Activated CD4-positive, CD25-positive, alpha-beta regulatory T cell treated with anti-CD3 and anti-CD28 coated beads, Interleukin-2, amount 50 U/mL, for 72 hours (primary cell): ENCODE measurements at regions not wholly inside any gene's neighbourhood (a gene's known extent, or its start where the extent isn't known, plus 50 kb on each side); places are given as distances from the start of the nearest gene placed in this dataset.
"Not testable (repeated sequence)": the region's sequence is repeated elsewhere in the genome, so short reads cannot be mapped to it uniquely, and the experiment has no call there.

Source experiments
- DNase-seq: peaks from one replicate; pipeline ENCODE4 v3.0.0; 2021

DNA sequence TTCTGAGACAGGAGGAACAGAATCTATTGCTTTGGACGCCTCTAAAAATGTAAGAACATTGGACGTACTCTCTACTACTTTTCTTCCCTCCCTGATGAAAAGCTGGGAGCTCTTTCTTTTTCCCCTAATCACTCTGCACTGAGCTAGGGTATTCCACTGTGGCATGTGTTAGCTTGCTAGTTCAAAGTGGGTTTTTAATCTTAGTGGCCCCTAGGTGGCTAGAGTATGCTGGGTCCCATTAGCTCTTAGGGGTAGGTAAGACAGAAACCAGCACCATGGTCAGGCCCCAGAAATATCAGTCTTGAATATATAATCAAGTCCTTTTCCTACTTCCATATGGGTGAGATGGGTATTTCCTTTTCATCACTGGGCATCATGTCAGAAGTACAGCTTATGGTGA lies 945.2 kb upstream of the PTPRD start:
- no peak for DNase-seq

DNA sequence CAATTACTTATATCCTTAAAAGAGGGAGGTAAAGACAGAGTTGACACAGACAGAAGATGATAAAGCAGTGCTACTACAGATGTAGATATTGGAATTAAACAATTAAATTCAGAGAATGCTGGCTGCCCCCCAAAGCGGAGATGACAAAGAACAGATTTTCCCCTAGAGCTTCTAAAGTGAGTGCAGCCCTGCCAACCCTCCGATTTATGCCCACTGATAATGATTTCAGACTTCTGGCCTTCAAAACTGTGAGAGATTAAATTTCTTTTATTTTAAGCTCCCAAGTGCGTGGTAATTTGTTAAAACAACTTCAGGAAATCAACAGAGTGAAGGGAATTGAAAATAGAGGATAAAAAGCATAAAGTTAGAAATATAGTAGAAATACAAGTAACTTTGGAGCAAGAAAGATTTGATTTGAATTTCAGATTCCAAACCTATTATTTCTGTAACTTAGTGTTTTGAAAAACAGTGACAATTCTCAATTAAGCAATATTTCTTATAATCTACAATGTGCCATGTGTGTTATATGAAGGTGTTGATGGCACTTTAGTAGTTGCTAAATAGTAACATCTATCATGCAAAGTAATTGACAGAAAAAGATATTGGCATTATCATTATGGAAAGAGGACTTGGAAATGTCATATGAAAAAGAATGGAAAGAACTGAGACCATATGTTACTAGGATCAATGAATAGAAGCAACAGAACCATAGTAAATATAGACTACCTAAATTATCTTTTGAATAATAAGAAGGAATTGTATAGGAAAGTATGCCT lies 946.4 kb upstream of the PTPRD start:
- no peak for DNase-seq

DNA sequence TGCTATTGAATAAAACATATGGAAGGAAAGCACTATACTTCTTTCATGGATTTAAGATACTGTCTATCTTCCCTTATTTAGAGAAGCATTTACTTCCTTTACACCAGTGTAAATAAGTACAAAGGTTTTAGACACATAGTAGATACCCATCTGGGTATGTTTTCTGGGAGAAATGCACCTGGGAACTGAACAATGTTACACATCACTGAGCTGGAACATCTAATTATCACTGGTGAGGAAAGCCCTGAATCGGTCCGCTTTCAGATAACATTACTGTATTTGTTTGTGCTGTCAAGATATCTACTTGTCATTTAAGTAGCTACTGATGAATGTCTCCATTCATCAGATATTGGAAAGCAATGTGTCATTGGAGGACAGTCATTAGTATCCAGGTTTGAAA lies 964.7 kb upstream of the PTPRD start:
- DNase-seq = no peak

DNA sequence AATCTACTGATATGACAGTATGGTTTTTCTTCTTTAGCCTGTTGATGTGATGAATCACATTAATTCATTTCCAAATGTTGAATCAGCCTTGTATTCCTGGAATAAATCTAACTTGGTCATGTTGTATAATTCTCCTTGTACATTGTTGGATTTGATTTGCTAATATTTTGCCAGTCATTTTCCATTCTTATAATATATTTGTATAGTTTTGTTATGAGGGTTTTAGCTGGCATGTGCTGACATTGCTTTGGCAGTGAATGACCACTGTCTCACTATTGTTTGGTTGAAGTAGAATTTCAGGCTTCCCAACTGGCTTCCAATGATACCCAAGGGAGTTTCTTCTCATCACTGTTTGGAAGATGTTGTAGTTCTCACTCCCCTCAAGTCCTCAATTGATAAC lies 983.0 kb upstream of the PTPRD start:
- no peak for DNase-seq

DNA sequence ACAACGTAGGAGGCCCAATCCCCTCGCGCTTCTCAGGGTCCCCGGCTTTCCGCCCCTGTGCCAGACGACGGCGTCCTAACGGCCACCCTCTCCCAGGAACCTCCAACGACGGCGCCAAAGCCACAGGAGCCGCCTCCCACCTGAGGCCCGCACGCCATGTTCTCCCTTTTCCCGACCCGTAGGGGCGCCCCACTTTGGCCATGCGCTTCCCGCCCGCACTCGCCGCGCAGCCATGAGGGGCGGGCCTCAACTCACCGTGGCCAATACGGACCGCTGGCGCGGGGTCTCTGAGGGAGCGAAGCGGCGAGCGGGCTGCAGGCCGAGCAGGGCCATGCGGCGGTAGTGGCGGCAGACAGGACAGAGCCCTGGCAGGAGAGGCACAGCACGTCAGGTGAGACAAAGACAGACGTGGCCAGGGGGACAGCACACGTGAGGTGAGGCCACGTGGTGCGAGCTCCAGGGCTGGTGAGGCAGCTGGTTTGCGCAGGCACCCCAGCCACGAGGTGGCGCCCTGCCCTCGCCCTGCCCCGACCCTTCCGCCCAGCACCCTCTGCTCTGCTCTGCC lies 1005.5 kb upstream of the PTPRD start:
- peak; percentile 23 for DNase-seq

DNA sequence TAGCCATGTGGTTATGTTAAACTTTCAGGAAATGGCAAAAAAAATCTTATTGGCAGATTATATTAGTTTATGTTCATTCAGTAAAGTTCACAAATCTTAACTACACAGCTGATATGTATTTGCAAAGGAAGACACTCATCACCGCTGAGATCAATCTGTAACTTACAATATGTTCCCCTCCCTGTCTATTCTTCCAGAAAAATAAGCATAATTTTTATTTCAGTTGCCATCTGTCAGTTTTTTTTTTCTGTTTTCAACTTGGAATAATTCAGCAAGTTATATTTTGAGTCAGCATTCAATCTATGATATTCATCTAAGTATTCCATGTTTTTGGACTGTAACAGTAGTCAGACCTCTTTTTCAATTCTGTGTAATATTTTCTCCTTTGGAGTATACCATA lies 1019.9 kb upstream of the PTPRD start:
- no peak for DNase-seq

DNA sequence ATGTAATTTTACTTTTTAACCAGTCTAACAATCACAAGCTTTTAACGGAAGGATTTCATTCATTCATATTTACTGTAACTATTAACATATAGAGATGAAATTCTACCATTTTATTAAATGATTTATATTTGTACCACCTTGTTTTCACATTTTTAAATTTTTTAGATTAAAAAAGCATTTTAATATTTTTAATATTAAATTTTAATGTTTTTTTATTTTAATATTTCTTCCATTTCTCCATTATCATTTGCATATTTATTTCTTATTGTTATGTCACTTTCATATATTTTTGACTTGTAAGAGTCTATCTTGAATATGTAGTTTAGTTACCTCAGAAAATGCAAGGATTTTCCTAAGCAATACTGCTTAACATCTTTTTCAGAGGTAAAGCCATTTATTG lies 1034.0 kb upstream of the PTPRD start:
- no peak for DNase-seq

DNA sequence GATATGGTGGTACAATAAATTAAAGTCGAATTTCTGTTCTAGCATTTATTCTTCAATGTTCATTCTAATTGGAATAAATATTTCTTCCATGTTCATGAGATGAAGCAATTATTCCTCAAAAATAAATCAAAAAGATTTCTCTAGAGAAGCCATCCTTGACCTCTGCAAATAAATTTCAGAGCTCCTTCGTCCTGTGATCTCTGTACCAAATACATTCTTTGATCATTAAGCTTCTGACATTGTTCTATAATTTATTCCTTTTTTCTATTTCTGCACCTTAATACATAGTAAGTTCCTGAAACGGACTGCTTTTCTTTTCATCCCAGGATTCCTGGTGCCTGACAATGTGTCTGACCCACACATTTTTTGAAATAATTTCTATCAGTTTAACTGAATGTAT lies 1039.3 kb upstream of the TYRP1 start:
- no peak for DNase-seq

DNA sequence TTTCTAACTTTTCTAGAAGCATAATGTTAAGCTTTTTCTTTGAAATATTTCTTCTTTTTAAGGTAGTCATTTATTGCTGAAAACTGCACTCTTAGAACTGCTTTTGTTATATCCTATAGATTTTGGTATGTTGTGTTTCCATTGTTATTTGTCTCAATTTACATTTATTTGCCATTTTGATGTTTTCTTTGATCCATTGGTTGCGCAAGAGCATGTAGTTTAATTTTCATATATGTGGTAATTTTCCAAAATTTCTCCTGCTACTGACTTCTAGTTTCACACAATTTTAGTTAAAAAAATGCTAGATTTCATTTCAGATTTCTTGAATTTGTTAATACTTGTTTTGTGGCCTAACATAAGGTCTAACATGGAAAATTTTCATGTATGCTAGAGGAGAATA lies 1029.3 kb upstream of the TYRP1 start:
- no peak for DNase-seq

DNA sequence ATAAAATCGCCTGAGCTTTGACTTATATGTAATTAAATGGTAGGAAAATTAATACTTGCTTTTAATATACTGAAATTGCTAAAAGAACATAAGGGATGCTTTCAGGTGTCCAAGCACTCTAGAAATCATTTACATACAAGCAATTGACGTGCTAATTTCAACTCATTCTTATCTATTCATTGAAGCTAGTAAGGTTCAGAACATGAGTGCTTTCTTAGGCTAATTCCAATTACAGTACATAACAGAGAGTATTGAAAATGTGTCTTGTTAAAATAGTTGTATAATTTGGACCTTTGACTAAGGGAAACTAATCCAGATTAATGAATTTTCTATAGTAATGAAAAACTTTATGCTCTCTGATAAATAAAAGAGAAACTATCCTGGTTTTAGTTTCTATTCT lies 1016.4 kb upstream of the TYRP1 start:
- no peak for DNase-seq

DNA sequence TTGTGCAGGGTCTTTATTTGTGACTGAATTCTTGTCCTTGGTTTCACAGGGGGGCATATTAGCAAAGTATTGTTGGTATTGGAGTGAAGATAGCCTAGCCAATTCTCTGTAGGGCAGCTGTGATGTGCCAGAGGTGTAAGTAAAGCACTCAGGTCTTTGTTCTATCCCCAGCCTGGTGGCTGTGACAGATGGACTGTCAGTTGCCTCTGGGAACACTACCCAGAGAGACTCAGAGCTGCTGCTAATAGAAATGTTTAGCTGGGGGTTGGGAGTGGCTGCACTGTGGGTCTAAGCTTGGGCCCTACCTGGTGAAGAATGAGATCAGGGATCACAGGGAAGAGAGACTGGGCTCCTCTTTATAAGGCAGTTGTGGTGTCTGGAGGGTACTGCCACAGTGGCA lies 1006.5 kb upstream of the TYRP1 start:
- no peak for DNase-seq

DNA sequence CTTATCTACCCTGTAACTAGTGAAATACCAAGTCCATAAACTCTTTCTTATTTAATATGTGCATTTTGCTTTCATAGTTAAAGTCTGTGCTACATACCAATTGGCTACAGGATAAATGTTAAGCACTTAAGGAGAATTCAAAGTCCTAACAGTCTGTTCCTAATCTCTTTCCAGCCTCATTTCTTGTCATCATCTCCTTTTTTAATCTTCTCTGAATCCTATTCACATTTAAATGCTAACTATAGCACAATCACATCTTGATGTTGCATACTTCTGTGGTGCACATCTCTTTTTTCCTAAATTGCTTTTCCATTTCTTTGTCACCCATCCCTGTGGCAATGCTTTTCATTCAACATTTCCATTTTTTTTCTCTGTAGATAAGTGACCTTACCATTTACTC lies 996.1 kb upstream of the TYRP1 start:
- no peak for DNase-seq

DNA sequence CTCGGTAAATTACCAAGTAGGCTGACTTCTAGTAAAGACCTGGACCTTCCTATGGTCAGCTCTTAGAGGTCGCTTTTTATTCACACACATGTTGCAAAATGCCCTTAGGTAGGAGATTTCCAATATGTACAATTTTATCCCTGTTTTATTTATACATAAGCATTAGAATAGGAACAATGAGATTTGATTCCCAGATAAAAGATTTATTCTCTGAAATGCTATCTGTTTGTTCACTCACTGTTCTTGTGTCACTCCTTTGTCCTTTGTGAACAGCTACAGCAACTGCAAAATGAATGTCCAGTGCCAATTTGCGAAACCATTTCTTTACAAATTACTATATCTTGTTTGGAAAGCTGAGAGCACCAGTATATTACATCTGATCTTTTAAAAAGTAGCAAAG lies 991.5 kb upstream of the TYRP1 start:
- DNase-seq = no peak

DNA sequence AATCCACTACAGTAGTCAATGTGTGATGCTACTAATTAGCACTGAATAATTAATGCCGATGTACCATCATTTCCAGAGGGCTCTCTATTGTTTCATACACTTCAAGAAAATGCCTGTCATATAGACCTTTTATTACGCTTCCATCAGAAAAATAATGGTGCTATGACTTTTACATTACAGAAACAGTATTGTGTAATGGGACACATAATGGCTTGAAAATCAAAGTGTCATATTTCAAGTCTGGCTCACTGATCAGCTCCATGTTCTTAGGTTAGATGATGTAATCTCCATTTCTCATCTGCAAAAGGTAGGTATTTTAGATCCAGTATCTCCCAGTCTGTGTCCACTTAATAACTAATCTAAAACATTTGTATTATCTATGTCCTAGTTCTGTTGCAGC lies 990.6 kb upstream of the TYRP1 start:
- DNase-seq = no peak

DNA sequence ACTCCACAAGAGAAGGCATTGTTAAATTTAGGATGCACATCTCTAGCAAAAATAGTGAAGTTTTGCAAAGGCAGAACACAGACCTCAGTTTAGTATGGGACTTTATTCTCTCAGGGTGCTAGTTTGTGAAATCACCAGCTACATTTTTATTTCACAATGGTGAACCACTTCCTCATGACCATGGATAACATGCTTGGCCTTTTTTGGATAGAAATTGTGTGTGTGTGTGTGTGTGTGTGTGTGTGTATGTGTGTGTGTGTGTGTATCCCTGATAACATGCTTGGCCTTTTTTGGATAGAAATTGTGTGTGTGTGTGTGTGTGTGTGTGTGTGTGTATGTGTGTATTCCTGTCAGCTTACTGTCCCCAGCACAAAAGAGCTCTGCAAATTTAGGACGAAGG lies 989.0 kb upstream of the TYRP1 start:
- DNase-seq = not testable (repeated sequence)

DNA sequence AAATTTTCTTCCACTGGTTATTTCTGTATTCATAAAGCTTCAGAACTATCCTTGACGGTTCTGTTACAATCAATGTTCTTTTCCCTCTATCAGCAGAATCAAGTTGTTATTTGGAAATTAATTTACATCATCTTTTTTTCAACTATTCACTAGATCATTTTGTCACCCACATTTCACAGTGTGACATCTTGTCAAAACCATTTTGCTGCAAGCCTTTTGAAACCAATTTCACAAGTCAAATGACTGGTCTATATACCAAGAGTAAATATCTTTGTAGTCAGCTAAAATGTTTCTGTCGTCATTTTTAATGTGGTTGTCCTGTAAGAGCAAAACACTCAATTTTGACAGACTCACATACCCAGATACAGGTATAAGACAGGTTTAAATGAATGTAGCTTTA lies 984.3 kb upstream of the TYRP1 start:
- no peak for DNase-seq

DNA sequence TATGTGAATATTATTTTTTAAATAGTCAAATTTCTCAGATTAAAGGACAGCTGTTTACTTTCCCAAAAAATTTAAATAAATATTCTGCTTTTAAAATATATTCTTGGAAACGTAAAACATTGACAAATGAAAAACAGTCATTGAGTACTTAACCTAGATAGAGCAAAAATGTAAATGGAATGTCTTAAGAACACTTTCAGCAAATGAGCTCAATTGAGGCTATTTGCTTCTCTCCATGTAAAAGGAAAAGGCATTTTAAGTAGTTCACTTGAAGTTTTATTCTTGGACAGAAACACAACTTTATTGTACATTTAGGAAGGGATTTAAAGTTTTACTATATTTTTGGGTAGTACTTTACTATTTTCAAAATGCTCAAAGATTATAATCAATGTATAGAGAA lies 983.6 kb upstream of the TYRP1 start:
- DNase-seq = no peak

DNA sequence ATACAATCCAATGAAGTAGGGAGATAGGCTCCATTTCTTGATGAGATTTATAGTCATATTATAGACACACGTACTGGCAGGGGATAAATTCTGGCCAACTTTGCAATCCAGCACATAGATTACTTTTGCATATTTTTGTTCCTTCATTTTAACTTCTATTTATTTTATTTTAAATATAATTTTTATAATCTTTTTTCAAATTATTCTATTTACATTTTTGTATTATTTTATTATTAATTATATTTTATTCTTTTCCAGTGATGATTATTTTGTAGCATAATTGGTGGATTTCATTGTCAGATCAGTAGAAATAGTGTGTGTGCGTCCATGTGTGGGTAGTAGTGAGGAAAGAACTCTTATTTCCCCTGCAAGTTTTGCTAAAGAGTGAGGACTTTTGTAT lies 980.1 kb upstream of the TYRP1 start:
- no peak for DNase-seq

DNA sequence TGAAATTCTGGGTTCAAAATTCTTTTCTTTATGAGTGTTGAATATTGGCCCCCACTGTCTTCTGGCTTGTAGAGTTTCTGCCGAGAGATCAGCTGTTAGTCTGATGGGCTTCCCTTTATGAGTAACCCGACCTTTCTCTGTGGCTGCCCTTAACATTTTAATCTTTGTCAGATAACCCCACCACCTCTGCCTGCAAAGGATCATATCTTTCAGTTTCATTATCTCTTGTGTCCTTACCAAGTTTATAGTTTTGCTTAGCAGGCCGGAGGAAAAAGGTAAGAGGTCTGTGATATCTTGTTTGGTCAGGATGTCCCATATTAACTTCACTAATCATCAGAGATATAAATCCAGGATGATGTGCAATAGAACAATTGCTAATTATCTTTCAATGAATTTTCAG lies 970.2 kb upstream of the TYRP1 start:
- DNase-seq = no peak

DNA sequence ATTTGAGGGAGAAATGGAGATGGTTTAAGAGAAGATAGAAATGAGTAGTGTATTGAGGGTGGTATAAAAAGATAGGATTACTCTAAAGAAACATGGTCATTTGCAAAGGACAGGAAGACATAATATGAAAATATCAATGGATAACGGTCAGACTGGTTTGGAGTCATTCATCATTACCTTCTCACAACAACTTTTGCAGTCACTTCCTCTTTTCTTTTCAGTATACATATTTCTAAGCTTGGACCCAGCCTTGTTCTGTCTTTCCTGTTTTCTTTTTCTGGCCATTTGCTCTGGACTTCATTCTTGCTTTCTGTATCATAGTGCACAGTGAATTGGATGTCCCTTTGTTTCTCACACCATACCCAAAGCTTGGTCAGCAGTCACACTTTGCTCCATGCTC lies 966.5 kb upstream of the TYRP1 start:
- DNase-seq = no peak

DNA sequence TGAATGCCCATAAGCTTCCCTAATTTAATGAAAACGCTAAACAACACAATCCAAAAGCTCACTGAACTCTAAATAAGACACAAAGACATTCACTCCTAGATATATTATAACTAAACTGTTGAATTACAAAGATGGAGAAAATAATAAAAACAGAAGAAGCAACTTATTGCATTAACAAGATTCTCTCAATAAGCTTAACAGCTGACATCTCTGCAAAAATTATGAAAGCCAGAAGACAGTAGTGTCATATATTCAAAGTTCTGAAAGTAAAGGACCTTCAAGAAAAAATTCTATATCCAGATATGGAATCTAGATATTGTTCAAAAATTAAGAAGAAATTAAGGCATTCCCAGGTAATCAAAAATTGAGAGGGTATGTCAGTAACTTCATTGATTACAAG lies 957.8 kb upstream of the TYRP1 start:
- no peak for DNase-seq

DNA sequence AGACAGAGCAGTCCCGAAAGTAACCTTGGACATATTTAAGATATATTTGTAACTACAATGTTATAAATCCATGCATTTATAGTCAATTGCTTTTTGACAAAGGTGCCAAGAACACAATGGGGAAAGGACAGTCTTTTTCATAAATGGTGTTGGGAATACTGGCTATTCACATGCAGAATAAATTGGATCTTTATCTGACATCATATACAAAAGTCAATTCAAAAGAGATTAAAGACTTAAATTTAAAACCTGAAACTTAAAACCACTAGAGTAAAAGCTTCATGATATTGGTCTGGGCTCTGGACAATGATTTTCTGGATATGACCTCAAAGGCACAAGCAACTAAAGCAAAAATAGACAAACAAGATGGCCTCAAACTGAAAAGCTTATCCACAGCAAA lies 950.7 kb upstream of the TYRP1 start:
- no peak for DNase-seq

DNA sequence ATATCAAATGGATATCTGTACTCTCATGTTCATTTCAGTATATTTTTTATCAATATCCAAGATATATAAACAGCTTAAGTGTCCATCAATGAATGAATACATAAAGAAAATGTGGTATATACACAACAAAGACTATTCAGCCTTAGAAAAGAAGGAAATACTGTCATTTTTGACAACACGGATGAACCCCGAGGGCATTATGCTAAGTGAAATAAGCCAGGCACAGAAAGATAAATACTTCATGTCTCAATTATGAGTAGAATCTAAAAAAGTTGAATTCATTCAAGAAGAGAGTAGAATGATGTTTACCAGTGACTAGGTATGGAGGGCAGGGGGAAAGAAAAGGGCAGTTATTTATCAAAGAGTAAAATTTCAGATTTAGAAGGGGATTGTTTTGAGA lies 949.8 kb upstream of the TYRP1 start:
- no peak for DNase-seq

DNA sequence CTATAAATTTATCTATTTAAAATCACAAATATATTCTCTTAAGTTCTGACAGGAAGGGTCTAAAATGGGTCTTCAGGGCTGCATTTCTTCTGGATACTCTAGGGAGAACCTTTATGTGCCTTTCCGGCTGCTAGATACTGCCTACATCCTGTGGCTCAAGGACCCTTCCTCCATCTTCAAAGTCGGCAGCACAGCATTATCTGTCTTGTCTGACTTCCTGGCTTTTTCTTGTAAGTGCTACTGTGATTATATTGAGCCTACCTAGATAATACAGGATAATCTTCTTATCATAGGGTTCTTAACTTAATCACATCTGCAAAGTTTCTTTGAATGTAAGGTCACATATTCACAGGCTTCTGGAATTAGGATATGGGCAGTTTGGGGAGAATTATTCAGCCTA lies 943.8 kb upstream of the TYRP1 start:
- no peak for DNase-seq

DNA sequence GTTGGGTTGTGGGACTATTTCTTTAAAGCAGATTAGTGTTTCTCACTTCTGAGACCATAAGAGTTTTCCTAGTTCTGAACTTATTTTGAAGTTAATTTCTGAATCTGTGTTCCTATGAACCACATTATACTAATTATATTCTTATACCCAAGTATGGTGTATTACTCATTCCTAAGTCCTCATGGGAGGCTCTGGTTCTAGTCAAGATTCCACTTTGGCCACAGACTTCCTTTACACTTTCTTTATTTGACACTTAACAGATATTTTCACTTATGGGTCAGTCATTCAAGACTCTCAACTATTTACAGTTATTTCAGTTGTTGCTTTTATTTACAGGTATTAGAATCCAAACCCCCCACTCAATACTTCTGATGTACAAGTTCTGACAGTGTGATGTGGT lies 937.2 kb upstream of the TYRP1 start:
- DNase-seq = no peak
